SKM-1 (cell line): ENCODE measurements at regions not wholly inside any gene's neighbourhood (a gene's known extent, or its start where the extent isn't known, plus 50 kb on each side); places are given as distances from the start of the nearest gene placed in this dataset.
"Not testable (repeated sequence)": the region's sequence is repeated elsewhere in the genome, so short reads cannot be mapped to it uniquely, and the experiment has no call there.

Experiments
- DNase-seq: peaks from one replicate; lab custom pipeline; 2025; ENCODE audit not compliant: unreplicated experiment; lab: John Stamatoyannopoulos, UW

DNA sequence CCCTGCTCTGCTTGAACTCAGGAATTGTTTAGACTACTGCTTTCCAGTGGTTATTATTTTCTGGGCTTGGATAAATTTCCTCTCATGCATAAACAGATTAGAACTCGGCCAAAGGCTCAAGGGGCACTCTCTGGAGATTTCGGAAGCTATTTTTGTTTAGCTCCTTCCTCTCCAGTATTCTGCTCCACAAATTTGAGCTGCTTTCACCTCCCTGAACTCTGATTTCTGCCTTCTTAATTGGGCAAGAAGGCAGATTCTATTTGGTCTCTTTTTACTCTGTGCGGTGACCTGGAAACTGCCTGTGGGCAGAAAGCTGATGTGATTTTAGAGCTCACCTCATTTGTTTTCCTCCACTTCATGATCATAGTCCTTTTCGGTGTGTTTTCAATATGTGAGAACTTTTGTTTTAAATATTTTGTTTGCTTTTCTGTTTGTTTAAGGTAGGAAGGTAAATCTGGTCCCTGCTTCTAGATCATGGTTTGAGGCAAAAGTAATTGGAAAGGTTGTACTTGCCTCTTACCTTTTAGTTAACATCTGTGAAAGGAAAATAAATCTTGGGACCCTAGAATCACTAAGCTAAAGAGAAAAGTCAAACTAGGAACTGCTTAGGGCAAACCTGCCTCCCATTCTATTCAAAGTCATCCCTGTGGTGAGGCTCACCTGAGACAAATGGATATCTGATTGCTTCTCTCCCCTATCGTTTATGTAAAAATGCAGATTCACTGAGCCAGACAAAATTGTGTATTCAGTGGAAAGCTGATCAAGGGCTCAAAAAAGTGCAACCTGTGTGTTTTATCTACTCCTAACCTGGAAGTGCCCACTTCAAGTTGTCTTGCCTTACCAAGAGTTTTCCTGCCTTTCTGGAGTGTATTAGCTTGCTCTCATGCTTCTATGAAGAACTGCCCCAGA, 714.7 kb upstream of the PCDH20 start:
- DNase-seq, result no peak

DNA sequence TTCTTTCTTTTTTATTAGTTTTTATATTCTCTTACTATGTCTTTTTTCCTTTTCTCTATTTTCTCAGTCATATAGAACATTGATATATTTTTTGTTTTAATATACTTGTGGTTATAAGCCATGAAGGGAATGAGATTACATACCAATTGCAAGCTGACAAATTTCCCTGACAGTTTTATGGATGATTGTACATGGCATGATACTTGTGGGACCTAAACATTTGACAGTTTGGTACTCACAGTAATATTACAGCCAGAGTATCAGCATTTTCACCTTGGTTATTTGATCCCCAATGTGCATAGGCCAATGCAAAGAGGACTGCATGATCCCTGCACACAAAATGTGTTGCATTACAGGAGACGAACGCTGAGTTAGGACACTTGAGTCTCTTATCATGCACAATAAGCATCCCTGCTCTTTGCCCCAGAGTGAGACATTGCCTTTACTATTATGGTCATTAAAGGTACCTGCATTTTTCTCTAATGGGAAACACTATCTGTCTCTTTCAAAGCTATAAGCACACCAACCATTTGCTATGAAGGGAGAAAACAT, 713.4 kb upstream of the PCDH20 start:
- no peak for DNase-seq

DNA sequence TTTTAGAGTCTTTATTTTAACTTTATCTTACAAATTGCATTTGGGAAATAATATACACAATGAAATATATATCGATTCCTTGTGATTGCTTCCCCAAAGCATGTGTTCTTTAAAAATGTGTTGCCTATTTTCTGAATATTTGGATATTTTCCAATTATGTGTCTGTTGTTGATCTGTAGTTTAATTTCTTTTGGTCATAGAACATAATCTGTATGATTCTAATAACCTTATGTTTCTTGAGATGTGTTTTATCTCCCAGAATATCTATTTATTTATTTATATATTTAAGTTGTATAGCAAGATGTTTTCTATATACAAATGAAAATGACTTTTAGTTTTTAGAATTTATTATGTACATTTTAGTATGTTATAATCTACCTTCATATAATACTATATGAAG, 710.8 kb upstream of the PCDH20 start:
- no peak for DNase-seq

DNA sequence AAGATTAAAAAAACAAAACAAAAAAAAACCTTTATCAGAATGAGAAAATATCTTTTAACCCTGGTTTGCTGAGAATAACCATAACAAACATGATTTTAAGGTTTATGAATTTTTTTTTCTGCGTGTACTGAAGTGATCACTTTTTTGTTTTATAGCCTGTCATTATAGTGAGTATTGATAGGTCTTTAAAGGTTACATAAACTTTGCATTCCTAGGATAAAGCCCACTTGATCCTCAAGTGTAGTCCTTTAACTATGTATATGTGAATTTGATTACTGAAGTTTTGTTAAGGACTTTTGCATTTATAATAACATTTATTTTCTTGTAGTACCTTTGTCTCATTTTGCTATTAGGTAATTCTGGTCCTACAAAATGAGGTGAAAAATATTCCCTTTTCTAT, 709.8 kb upstream of the PCDH20 start:
- DNase-seq, result no peak

DNA sequence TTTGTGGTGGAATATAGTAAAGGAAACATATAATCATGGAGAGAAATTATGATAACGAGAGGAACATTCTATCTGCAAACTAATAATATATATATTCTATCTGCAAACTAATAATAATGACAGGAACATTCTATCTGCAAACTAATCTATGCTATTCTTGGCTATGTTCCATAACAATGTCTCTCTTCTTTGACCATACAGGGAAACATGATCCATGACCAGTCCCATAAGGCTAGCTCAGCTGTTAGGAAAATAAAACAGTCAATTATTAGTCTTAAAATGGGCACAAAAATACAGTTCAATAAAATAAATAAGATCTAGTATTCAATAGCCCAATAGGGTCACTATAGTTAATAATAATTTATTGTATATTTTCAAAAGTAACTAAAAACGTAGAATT, 707.8 kb upstream of the PCDH20 start:
- DNase-seq, result no peak

DNA sequence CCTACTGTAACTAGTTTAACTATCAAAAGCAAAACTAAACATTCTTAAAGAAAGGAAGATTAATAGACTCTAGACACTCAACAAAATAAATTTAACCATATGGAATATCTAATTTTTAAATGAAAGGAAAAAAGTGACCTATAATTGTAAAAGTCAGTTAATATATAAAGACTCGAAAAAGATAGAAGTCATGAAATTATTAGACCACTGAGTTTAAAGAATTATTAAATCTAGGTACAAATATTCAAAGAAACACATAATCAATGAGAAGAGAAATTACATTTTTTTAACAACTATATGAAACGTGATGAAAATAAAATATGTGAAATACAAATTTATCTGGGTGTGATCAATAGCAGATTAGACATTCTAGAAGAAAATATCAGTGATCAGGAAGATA, 706.8 kb upstream of the PCDH20 start:
- no peak for DNase-seq

DNA sequence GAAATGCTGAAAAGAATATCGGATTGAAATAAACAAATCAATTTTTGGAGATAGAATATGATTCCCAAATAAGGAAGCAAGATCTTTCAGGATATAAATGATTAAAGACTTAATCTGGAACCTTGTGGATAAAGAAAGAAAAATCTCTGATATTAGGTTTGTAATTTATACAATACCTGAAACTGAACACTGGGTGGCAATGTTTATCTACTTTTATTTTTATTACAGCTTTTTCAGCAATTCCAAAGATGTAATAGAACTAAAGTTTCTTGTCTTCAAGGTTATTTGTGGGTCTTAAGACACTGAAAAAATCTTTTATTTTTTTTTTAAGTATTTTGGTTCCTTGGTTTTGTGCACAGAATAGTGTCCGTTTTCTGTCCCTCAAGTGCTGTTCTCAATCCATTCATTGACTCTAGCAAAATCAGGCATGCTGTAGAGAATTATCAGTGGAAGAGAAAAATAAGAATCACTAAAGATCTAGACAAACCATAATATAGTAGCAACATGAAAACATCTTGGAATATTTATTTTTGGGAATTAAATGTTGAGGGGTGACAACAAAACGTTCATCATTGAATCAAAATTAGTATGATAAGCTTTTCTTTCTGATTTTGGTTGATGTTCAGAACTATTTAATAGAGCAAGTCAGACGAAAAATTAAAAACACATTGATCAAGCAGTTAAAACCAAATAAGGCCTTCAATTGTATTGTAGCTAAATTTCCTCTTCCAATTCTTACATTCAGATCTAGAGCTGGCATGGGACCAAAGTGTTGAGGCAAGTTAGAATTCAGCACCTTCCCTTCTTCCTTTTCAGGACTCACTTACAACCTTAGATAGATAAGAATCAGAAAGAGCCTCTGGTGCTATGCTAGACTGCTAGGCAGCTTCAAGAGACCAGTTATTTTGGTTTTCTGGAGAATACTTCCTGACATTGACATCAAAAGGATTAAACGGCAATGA, 704.4 kb upstream of the PCDH20 start:
- no peak for DNase-seq

DNA sequence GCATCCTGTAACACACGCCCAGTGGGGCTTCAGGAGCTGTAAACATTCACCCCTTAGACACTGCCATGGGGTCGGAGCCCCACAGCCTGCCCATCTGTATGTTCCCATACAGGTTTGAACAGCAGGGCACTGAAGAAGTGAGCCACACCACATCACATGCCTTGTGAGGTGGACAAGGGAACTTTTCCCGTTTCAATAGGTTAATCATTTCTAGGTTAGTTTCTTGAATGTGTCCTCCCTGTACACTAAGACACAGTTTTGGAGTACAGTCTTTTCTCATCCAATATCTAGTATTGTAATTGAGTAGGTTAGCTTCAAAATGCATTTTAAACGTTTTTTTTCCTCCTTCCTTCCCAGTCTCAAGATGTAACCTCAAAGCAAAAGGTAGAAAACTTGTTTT, 700.2 kb upstream of the PCDH20 start:
- no peak for DNase-seq

DNA sequence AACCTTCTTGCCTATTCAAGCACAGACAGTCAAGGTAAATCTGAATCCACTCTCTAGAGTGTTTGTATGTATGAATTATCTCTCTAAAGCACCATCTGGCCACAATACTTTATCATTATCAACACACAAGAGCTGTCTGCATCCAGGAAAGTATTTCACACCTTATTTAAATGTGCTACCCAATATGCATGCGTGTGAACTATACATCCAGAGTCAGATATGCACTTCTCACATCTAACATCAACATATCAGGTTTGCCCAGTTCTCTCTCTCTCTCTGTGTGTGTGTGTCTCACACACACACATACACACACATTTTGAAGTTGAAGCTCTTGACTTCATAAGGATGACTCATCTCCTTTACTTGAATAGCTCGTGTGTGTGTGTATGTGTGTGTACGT, 697.5 kb upstream of the PCDH20 start:
- no peak for DNase-seq

DNA sequence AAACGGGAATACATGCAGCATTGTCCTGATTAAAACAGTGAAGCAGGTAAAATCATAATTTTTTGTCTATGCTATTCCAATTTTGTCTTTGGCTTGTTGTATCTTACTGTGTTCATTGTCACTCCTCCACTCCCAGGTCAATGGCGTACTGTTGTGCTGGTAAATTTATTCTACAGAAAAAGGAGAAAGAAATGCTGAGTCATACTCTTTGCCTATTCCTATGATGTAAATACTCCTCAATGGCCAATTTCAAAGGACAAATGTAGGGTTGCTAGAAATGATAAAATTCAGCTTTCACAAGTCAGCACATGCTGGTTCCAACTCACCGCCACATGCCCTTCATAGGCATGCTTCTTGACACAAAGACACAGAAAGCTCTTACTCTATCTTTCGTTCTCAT, 694.4 kb upstream of the PCDH20 start:
- DNase-seq, result no peak

DNA sequence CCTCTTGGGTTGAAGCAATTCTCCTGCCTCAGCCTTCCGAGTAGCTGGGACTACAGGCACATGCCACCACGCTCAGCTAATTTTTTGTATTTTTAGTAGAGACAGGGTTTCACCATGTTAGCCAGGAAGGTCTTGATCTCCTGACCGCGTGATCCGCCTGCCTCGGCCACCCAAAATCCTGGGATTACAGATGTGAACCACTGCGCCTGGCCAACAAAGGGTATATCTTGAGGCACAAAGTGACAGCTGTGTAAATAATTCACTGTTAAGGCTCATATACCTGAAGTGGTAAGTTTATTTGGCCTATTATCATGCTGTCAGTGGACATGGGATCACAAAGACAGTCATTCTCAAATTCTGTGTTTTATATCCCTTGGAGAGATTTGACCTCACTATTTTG, 688.5 kb upstream of the PCDH20 start:
- not testable (repeated sequence) for DNase-seq

DNA sequence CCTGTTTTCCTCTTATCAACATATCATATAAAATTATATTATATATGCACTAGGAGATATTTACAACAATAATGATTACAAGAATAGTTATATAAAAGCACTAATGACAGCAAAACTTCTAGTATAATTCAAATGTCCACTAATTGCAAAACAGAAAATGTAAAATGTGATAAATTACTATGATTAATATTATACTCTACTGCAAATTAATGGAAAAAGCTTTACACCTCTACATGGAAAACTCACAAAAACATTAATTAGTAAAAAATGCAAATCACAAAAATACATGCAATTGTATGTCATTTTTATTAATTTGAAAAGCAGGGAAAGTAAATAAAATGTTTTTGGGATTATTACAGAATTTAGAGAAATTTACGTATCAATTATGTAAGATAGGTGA, 681.0 kb upstream of the PCDH20 start:
- DNase-seq, result no peak

DNA sequence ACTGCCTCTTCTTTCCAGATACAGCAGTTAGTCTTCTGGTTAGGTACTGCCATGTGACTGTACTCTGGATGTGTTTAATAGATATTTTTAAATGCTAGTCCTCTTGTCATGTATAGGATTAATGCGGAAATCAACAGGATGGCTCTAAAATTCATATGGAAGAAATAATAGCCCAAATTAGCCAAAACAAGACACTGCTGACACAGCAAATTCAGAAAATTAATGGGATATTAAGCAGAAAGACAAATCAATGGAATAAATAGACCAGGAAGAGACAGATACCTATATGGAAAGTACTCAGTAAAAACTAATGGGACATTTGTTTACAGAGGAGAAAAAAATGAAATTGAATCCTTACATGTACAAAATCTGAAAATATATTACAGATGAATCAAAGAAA, 679.3 kb upstream of the PCDH20 start:
- no peak for DNase-seq

DNA sequence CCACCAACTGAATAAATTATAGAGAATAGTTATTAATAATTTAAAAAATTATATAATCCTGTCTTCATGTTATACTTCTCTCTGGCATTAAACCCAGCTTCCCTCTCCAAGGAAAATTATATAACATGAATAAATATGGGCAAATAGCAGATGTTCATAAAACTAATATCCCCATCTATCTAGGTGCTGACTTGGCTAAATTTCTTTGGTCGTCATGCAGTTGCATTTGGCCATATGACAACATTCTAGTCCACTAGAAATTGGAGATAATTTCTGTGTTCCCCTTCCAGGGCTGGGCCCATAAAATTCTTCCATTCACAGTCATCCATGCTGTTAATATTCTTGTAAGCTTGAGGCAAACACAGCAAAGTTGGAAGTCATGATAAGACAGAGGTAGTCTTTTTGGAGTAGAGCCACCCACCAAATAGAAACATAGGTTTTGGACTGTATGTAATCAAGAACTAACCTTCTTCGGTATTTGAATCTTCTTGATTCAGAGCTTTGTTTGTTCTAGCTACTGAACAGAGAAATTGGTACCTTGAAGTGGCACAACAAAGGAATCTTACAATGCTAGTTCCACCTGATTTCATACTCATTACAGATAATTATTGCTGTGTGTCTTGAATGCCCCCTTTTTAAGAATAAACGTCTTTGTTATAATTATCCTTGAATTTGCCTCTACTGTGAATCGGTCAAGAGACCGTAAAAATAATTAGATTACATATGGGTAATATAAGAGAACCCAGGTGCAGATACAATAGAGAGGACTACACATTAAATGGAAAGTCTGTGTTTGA, 678.5 kb upstream of the PCDH20 start:
- no peak for DNase-seq

DNA sequence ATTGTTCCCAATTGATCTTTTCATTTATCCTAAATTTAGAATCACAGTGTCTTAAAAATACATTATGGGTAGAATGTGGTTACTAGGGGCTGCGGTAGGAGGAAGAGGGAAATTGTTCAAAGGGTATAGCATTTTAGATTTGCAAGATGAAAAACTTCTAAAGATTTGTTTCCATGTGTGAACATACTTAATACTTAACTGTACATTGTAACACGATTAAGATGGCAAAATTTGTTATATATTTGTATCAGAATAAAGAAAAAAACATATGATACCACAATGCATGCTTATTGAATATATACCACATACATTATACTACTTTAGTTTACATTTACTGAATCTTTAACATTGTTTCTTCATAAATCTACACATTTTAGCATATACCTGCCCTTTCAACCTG, 677.3 kb upstream of the PCDH20 start:
- DNase-seq, result no peak

DNA sequence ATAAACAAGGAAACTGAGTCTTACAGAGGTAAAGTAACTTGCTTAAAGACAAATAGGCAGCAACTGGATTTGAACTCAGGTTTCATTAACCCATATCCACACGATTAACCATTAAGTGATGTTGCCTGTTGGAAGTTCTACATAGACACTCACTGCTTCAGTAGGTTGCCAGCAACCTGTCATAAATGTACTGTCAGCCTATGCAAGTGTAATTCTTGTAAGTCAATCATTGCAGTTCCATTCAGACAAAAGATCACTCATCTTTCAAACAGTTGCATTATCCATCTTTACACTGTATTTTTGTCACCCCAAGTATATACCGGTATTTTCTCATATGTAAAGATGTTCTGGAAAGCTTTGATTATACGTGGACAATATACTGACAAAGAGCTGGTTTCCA, 676.9 kb upstream of the PCDH20 start:
- DNase-seq, result no peak

DNA sequence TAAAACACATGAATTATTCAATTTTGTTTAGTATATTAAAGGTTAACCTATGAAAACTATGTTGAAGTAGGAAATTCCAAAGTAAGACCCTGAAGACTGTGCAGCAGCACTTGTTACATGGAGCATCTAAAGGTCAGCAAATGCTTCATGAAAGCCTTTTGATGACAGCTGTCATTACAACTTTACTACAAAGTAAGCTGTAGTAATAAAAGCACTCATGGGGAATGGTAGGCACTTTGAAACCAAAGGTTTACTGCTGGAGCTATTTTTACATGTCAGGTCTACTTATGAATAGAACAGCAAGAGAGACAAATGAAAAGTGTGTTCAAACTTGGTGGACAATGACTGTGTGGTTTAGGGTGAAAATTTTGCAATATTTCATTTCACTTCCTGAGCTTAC, 672.5 kb upstream of the PCDH20 start:
- no peak for DNase-seq

DNA sequence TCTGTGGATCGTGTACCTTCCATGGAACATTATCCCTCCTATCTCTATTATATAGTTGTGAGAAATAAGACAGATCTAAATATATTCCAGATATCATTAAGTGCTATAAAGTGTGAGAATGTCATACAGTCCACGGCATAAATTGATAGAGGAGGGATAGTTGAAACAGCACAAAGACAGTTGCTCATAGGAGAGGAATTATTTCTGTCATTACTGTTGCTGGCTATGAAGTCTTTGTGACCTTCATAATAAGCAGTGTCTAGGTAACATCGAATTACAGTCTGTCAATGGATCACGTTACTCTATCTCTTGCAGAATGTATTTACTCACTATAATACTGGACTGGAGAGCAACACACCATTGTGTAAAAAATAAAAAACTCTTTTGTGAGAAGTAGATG, 671.5 kb upstream of the PCDH20 start:
- no peak for DNase-seq

DNA sequence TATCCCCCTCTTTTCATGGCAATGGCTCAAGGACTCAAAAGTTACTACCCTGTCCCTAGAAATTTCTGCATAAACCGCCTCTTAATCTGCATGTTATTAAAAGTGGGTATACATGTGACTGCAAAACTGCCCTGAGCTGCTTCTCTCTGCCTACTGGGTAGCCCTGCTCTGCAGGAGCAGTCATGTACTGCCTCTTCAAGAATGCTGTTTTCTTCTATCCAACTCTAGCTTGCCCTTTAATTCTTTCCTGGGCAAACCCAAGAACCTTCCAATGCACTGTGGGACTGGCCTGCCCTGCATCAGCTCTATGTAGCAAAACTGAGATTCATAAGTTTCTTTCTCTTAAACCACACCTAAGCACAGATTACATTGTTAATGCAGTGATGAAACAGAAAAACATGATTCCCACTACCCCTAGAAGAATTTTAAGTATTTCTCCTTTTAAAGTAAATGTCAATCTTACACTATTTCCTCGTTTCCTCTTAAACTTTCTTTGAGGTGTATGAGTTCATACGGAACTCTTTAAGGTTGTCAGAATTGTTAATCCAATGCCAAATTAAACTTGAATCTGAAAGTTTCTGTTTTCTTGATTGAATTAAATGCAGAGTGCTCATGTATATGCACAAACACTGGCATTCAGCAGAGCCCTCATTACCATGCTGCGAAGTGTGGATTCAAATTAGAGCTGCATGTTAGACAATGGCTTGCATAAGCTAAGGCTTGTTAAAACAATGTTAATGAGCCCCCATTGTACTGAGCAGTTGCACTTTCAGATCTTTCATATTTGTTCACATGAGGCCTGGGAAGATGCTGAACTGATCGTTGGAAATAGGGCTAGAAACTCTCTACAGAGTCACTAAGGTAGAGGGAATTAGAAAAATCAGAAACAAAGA, 669.9 kb upstream of the PCDH20 start:
- DNase-seq, result no peak

DNA sequence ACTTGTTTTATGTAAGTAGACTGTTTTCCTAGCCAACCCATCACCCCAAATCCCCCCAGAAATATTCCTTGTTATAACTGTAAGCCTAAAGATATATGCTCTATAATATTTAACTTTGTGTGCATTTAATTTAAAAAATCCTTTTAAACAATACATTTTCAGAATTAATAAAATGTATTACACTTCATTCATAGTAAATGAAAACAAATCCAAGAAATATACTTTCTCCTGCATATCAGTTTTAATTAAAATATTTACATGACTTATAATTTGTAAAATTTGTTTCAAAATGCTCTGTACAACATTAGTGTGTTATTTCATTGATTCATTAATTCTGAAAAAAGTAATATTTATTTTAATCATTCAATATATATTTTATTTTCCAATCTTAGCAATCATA, 669.1 kb upstream of the PCDH20 start:
- DNase-seq, result no peak
